ENCODE measurements at regions not wholly inside any gene's neighbourhood (a gene's known extent, or its start where the extent isn't known, plus 50 kb on each side); places are given as distances from the start of the nearest gene placed in this dataset.

DNA sequence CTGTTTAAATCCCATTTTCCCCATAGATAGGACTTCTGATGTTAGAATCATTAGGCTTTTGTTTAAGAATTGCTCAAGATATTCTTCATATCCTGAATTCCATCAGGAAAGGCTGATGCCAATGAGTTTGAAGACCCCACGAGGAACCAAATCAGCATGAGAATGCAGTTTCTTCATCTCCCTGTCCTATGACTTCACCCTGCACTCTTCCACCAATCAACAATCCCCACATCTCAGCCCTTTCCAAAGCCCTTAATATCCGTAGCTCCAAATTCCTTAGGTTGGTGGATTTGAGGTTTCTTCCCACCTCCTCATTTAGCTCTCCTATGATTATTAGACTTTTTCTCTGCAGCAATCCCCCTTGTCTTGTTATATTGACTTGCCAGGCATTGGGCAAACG is 52.9 kb upstream of the PRNP start:
- H3K79me2 ChIP-seq (ENCODE audit: control insufficient read depth, insufficient read depth, low read length), result no peaks in the 10 kb centered on the region
- no peak for DNase-seq (ENCODE audit: low read depth in 2 of 2)
- no peak overlapping the region for H3K4me3 ChIP-seq (replicated peaks in 1 of 4; ENCODE audit: control extremely low read depth in 1 of 4, insufficient read depth in 1 of 4, low read depth in 3 of 4, low read length in 4 of 4)
- TF ChIP-seq, protein P1, sequence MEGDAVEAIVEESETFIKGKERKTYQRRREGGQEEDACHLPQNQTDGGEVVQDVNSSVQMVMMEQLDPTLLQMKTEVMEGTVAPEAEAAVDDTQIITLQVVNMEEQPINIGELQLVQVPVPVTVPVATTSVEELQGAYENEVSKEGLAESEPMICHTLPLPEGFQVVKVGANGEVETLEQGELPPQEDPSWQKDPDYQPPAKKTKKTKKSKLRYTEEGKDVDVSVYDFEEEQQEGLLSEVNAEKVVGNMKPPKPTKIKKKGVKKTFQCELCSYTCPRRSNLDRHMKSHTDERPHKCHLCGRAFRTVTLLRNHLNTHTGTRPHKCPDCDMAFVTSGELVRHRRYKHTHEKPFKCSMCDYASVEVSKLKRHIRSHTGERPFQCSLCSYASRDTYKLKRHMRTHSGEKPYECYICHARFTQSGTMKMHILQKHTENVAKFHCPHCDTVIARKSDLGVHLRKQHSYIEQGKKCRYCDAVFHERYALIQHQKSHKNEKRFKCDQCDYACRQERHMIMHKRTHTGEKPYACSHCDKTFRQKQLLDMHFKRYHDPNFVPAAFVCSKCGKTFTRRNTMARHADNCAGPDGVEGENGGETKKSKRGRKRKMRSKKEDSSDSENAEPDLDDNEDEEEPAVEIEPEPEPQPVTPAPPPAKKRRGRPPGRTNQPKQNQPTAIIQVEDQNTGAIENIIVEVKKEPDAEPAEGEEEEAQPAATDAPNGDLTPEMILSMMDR (conservative IDR thresholded peaks at IDR 0.05 in 1 of 2, IDR thresholded peaks at IDR 0.05 in 1 of 2; ENCODE audit: low read depth in 1 of 2, low read length in 2 of 2), result no peak
- TF ChIP-seq EZH2 (IDR thresholded peaks at IDR 0.05; ENCODE audit: low read length, missing control alignments), result no peak
- no peaks in the 10 kb centered on the region for H3K9me3 ChIP-seq (ENCODE audit: control insufficient read depth, insufficient read depth, low read depth, low read length)
- H3K4me1 ChIP-seq (ENCODE audit: control insufficient read depth, extremely low read depth, insufficient read depth, low read length), result no peaks in the 10 kb centered on the region
- H3K27me3 ChIP-seq (ENCODE audit: control insufficient read depth, insufficient read depth, low read length), result no peaks in the 10 kb centered on the region
- no peaks in the 10 kb centered on the region for H4K20me1 ChIP-seq (ENCODE audit: control insufficient read depth, extremely low read depth, insufficient read depth, low read length)
- no peak overlapping the region for H3K27ac ChIP-seq (ENCODE audit: insufficient read depth, low read length)
- H3K4me2 ChIP-seq (ENCODE audit: extremely low read depth, insufficient read depth, low read length), result no peak overlapping the region
- H3K36me3 ChIP-seq (ENCODE audit: control insufficient read depth, insufficient read depth, low read length), result no peaks in the 10 kb centered on the region
- H3K9ac ChIP-seq (ENCODE audit: insufficient read depth, low read length), result no peak overlapping the region
- H2AFZ ChIP-seq (ENCODE audit: low read length), result no peak overlapping the region

DNA sequence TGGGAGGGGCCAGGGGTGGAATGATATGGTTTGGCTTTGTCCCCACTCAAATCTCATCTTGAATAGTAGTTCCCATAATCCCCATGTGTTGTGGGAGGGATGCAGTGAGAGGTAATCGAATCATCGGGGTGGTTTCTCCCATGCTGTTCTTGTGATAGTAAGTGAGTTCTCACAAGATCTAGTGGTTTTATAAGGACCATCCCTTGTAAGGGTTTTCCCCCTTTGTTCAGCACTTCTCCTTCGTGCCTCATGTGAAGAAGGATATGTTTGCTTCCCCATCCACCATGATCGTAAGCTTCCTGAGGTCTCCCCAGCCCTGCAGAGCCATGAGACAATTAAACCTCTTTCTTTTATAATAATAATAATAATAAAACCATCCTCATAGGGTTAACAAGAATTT is 53.4 kb upstream of the PRNP start:
- no peaks in the 10 kb centered on the region for H4K20me1 ChIP-seq (ENCODE audit: control insufficient read depth, extremely low read depth, insufficient read depth, low read length)
- no peaks in the 10 kb centered on the region for H3K27me3 ChIP-seq (ENCODE audit: control insufficient read depth, insufficient read depth, low read length)
- H2AFZ ChIP-seq (ENCODE audit: low read length), result no peak overlapping the region
- H3K36me3 ChIP-seq (ENCODE audit: control insufficient read depth, insufficient read depth, low read length), result no peaks in the 10 kb centered on the region
- H3K27ac ChIP-seq (ENCODE audit: insufficient read depth, low read length), result no peak overlapping the region
- H3K4me2 ChIP-seq (ENCODE audit: extremely low read depth, insufficient read depth, low read length), result no peak overlapping the region
- no peak overlapping the region for H3K4me3 ChIP-seq (replicated peaks in 1 of 4; ENCODE audit: control extremely low read depth in 1 of 4, insufficient read depth in 1 of 4, low read depth in 3 of 4, low read length in 4 of 4)
- TF ChIP-seq, protein P1 (conservative IDR thresholded peaks at IDR 0.05 in 1 of 2, IDR thresholded peaks at IDR 0.05 in 1 of 2; ENCODE audit: low read depth in 1 of 2, low read length in 2 of 2), result no peak
- TF ChIP-seq EZH2 (IDR thresholded peaks at IDR 0.05; ENCODE audit: low read length, missing control alignments), result no peak
- no peaks in the 10 kb centered on the region for H3K9me3 ChIP-seq (ENCODE audit: control insufficient read depth, insufficient read depth, low read depth, low read length)
- no peak for DNase-seq (ENCODE audit: low read depth in 2 of 2)
- no peaks in the 10 kb centered on the region for H3K4me1 ChIP-seq (ENCODE audit: control insufficient read depth, extremely low read depth, insufficient read depth, low read length)
- no peaks in the 10 kb centered on the region for H3K79me2 ChIP-seq (ENCODE audit: control insufficient read depth, insufficient read depth, low read length)
- no peak overlapping the region for H3K9ac ChIP-seq (ENCODE audit: insufficient read depth, low read length)

DNA sequence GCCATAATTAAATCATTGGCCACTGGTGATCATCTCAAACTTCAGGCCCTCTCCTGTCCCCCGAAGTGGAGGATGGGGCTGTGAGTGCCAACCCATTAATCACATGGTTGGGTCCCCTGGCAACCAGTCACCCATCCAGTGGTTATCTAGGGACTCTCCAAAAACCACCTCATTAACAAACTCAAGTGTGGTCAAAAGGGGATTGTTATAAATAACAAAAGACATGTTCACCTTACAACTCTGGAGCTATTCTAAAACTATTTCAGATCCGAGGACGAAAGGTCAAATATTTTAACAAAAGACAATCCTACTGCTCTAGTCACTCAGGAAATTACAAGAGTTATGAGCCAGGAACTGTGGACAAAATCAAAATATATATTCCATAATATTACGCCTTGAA is 60.0 kb upstream of the PRNP start:
- Histone ChIP-seq H4K20me1 (ENCODE audit: control insufficient read depth, extremely low read depth, insufficient read depth, low read length) (no peaks in the 10 kb centered on the region), H3K9me3 (ENCODE audit: control insufficient read depth, insufficient read depth, low read depth, low read length) (no peaks in the 10 kb centered on the region), H3K4me1 (ENCODE audit: control insufficient read depth, extremely low read depth, insufficient read depth, low read length) (no peaks in the 10 kb centered on the region), H3K79me2 (ENCODE audit: control insufficient read depth, insufficient read depth, low read length) (no peaks in the 10 kb centered on the region), H3K27me3 (ENCODE audit: control insufficient read depth, insufficient read depth, low read length) (no peaks in the 10 kb centered on the region), H2AFZ (ENCODE audit: low read length) (no peak overlapping the region), H3K4me3 (replicated peaks in 1 of 4; ENCODE audit: control extremely low read depth in 1 of 4, insufficient read depth in 1 of 4, low read depth in 3 of 4, low read length in 4 of 4) (no peak overlapping the region), H3K4me2 (ENCODE audit: extremely low read depth, insufficient read depth, low read length) (no peak overlapping the region), H3K36me3 (ENCODE audit: control insufficient read depth, insufficient read depth, low read length) (no peaks in the 10 kb centered on the region), H3K9ac (ENCODE audit: insufficient read depth, low read length) (no peak overlapping the region), H3K27ac (ENCODE audit: insufficient read depth, low read length) (no peak overlapping the region)
- TF ChIP-seq EZH2 (IDR thresholded peaks at IDR 0.05; ENCODE audit: low read length, missing control alignments), result no peak
- TF ChIP-seq, protein P1 (conservative IDR thresholded peaks at IDR 0.05 in 1 of 2, IDR thresholded peaks at IDR 0.05 in 1 of 2; ENCODE audit: low read depth in 1 of 2, low read length in 2 of 2), result no peak
- no peak for DNase-seq (ENCODE audit: low read depth in 2 of 2)

All from fibroblast of lung (primary cell).